ENCODE measurements at regions not wholly inside any gene's neighbourhood (a gene's known extent, or its start where the extent isn't known, plus 50 kb on each side); places are given as distances from the start of the nearest gene placed in this dataset.

- ChIA-PET CTCF (interaction anchor here (1.9 kb wide), 1 partner anchor 15 kb away, joined by 4 read pairs; no protein-coding TSS in a partner anchor), POLR2A (no interaction called here)
- no peak for DNase-seq (ENCODE audit: low read depth)
- no peak overlapping the region for H3K4me3 ChIP-seq (ENCODE audit: low read depth, low read length)
- H3K36me3 ChIP-seq (ENCODE audit: control insufficient read depth, insufficient read depth, low read length) = no peaks in the 10 kb centered on the region
- H3K27me3 ChIP-seq (ENCODE audit: control insufficient read depth, insufficient read depth, low read length) = no peaks in the 10 kb centered on the region
- no peak for TF ChIP-seq CTCF (IDR thresholded peaks at IDR 0.05; ENCODE audit: insufficient read depth, low read depth, low read length)
Observed at GRCh38 chr6:117761610-117762009, 86.3 kb downstream of the NUS1 start.

GRCh38 chr6:117771403-117771802 lies 96.1 kb downstream of the NUS1 start:
- no peak for TF ChIP-seq CTCF (IDR thresholded peaks at IDR 0.05; ENCODE audit: insufficient read depth, low read depth, low read length)
- H3K4me3 ChIP-seq (ENCODE audit: low read depth, low read length) = no peak overlapping the region
- no peaks in the 10 kb centered on the region for H3K36me3 ChIP-seq (ENCODE audit: control insufficient read depth, insufficient read depth, low read length)
- POLR2A ChIA-PET = no interaction called here
- no peak for DNase-seq (ENCODE audit: low read depth)
- no peaks in the 10 kb centered on the region for H3K27me3 ChIP-seq (ENCODE audit: control insufficient read depth, insufficient read depth, low read length)
- CTCF ChIA-PET = no interaction called here

- Histone ChIP-seq H3K4me3 (ENCODE audit: low read depth, low read length) (no peak overlapping the region), H3K27me3 (ENCODE audit: control insufficient read depth, insufficient read depth, low read length) (no peaks in the 10 kb centered on the region), H3K36me3 (ENCODE audit: control insufficient read depth, insufficient read depth, low read length) (no peaks in the 10 kb centered on the region)
- CTCF ChIA-PET = interaction anchor here (0.9 to 2.1 kb wide), 4 partner anchors 9 to 17 kb away, joined by 3 to 6 read pairs (median 4); no protein-coding TSS in a partner anchor
- DNase-seq (ENCODE audit: low read depth) = no peak
- TF ChIP-seq CTCF (IDR thresholded peaks at IDR 0.05; ENCODE audit: insufficient read depth, low read depth, low read length) = peak; percentile 36
- POLR2A ChIA-PET = no interaction called here
Observed at GRCh38 chr6:117776441-117776840, 101.2 kb downstream of the NUS1 start.

GRCh38 chr6:117781550-117781949 lies 106.3 kb downstream of the NUS1 start:
- ChIA-PET POLR2A (no interaction called here), CTCF (no interaction called here)
- no peak for DNase-seq (ENCODE audit: low read depth)
- TF ChIP-seq CTCF (IDR thresholded peaks at IDR 0.05; ENCODE audit: insufficient read depth, low read depth, low read length) = no peak
- Histone ChIP-seq H3K4me3 (ENCODE audit: low read depth, low read length) (no peak overlapping the region), H3K27me3 (ENCODE audit: control insufficient read depth, insufficient read depth, low read length) (no peaks in the 10 kb centered on the region), H3K36me3 (ENCODE audit: control insufficient read depth, insufficient read depth, low read length) (no peaks in the 10 kb centered on the region)

GRCh38 chr6:117783279-117783678 lies 108.0 kb downstream of the NUS1 start:
- H3K36me3 ChIP-seq (ENCODE audit: control insufficient read depth, insufficient read depth, low read length) = no peaks in the 10 kb centered on the region
- CTCF ChIA-PET = interaction anchor here (1.0 kb wide), 1 partner anchor 811 kb away, joined by 3 read pairs; no protein-coding TSS in a partner anchor
- POLR2A ChIA-PET = no interaction called here
- DNase-seq (ENCODE audit: low read depth) = no peak
- H3K27me3 ChIP-seq (ENCODE audit: control insufficient read depth, insufficient read depth, low read length) = no peaks in the 10 kb centered on the region
- TF ChIP-seq CTCF (IDR thresholded peaks at IDR 0.05; ENCODE audit: insufficient read depth, low read depth, low read length) = no peak
- no peak overlapping the region for H3K4me3 ChIP-seq (ENCODE audit: low read depth, low read length)

All from BJ (cell line).